Upper lobe of left lung (tissue), 6 donors: ENCODE measurements at regions not wholly inside any gene's neighbourhood (a gene's known extent, or its start where the extent isn't known, plus 50 kb on each side); places are given as distances from the start of the nearest gene placed in this dataset.

Experiments used
- ATAC-seq, 2 donors: fragments of 200-7000 bp; cut with Tn5 transposase; one replicate each; pipeline ENCODE4 v1.9.1; 2022; ENCODE audit warnings: mild to moderate bottlenecking in 2 of 2, moderate library complexity in 2 of 2; ENCODE audit not compliant: low FRiP score in 2 of 2
- DNase-seq, 2 donors: peaks; one replicate each; pipeline ENCODE4 v3.0.0-alpha.2; 2019 to 2020
- H3K27ac ChIP-seq, 4 donors: fragments of 200-600 bp; sonication (generic); one replicate each; pipeline ENCODE4 v1.5.1; 2016 to 2019
- H3K27me3 ChIP-seq, 4 donors: fragments of 200-600 bp; sonication (generic); one replicate each; pipeline ENCODE4 v1.5.1; 2017 to 2019
- H3K36me3 ChIP-seq, 4 donors: fragments of 200-600 bp; sonication (generic); one replicate each; pipeline ENCODE4 v1.5.1; 2016 to 2019
- H3K4me1 ChIP-seq, 4 donors: fragments of 200-600 bp; sonication (generic); one replicate each; pipeline ENCODE4 v1.5.1; 2018 to 2019
- H3K4me3 ChIP-seq, 4 donors: fragments of 200-600 bp; sonication (generic); one replicate each; pipeline ENCODE4 v1.5.1; 2017 to 2019; ENCODE audit warnings: mild to moderate bottlenecking in 2 of 4, moderate library complexity in 1 of 4
- H3K9me3 ChIP-seq, 4 donors: fragments of 200-600 bp; sonication (generic); one replicate each; pipeline ENCODE4 v1.5.1; 2018 to 2019
- EP300 ChIP-seq, 4 donors: sonication (generic); formaldehyde crosslinking; IDR thresholded peaks; one replicate each; pipeline ENCODE4 v1.5.1; 2017; ENCODE audit warnings: antibody characterized with exemption in 4 of 4, control low read depth in 2 of 4
- POLR2A ChIP-seq, 4 donors: fragments of 450-650 bp; IDR thresholded peaks; one replicate each; pipeline ENCODE4 v1.5.1; 2016 to 2017; ENCODE audit warnings: antibody characterized with exemption in 4 of 4, mild to moderate bottlenecking in 2 of 4
- POLR2AphosphoS5 ChIP-seq, 2 donors: sonication (generic); formaldehyde crosslinking; IDR thresholded peaks; one replicate each; pipeline ENCODE4 v1.5.1; 2017; ENCODE audit warnings: antibody characterized with exemption in 2 of 2
- WGBS, 2 donors: methylation state at CpG; one replicate each; pipeline ENCODE4 v1.1.5; 2017 to 2018; 5-methylcytosine and 5-hydroxymethylcytosine counted together
- TF ChIP-seq, protein P1 (sequence below), 6 experiments: fragments of 450-650 bp in 4 of 6; fragments of 200-600 bp in 2 of 6; sonication (generic) in 2 of 6; IDR thresholded peaks; one replicate each; pipeline ENCODE4 v1.5.1; 2016 to 2019; ENCODE audit warnings: antibody characterized with exemption in 6 of 6
- donor health status: DM: no; HTN: no; CAD: no; lungs with moderate emphysema.
- donor health status: DM: no; HTN: yes; CAD: no; lungs with severe emphysema.

DNA sequence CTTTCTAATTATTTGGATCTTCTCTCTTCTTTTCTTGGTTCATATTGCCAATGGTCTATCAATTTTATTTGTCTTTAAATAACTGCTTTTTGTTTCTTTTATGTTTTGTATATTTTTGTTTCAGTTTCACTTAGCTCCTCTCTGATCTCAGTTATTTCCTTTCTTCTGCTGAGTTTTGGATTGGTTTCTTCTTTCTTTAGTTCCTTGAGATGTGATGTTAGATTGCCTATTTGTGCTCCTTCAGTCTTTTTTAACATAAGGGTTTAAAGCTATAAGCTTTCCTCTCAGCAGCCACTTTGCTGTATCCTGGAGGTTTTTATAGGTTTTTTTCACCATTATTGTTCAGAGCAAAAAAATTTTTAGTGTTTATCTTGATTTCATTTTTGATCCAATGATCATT is 351.6 kb downstream of the KDM5D start:
- TF ChIP-seq EP300 (IDR thresholded peaks at IDR 0.05) (no peak), POLR2AphosphoS5 (IDR thresholded peaks at IDR 0.05) (no peak), POLR2A (IDR thresholded peaks at IDR 0.05) (no peak)
- TF ChIP-seq, protein P1, sequence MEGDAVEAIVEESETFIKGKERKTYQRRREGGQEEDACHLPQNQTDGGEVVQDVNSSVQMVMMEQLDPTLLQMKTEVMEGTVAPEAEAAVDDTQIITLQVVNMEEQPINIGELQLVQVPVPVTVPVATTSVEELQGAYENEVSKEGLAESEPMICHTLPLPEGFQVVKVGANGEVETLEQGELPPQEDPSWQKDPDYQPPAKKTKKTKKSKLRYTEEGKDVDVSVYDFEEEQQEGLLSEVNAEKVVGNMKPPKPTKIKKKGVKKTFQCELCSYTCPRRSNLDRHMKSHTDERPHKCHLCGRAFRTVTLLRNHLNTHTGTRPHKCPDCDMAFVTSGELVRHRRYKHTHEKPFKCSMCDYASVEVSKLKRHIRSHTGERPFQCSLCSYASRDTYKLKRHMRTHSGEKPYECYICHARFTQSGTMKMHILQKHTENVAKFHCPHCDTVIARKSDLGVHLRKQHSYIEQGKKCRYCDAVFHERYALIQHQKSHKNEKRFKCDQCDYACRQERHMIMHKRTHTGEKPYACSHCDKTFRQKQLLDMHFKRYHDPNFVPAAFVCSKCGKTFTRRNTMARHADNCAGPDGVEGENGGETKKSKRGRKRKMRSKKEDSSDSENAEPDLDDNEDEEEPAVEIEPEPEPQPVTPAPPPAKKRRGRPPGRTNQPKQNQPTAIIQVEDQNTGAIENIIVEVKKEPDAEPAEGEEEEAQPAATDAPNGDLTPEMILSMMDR (IDR thresholded peaks at IDR 0.05), result no peak
- ATAC-seq, result no peak
- no peaks in the 10 kb centered on the region for H3K27me3 ChIP-seq
- no peaks in the 10 kb centered on the region for H3K36me3 ChIP-seq
- H3K4me1 ChIP-seq, result no peaks in the 10 kb centered on the region
- H3K27ac ChIP-seq, result no peak overlapping the region
- H3K9me3 ChIP-seq, result no peaks in the 10 kb centered on the region
- DNase-seq, result no peak
- no peak overlapping the region for H3K4me3 ChIP-seq

DNA sequence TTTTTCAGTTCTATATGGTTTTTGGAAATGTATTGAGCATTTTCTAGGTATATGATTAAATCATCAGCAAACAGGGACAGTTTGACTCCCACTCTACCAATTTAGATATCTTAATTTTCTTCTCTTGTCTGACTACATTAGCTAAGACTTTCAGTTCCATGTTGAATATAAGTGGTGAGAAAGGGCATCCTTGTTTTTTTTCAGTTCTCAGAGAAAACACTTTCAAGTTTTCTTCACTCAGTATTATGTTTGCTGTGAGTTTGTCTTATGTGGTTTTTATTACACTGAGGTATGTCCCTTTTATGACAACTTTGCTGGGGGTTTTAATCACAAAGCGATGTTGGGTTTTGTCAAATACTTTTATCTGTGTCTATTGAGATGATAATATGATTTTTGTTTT is 352.6 kb downstream of the KDM5D start:
- 88% methylated on average over 1 of the region's 1 CpG; no CpG with 5 or more reads in 1 of the 2 donors for WGBS, 2 donors
- no peak overlapping the region for H3K27ac ChIP-seq
- ATAC-seq (no peak), DNase-seq (no peak)
- H3K4me3 ChIP-seq, result no peak overlapping the region
- no peaks in the 10 kb centered on the region for H3K36me3 ChIP-seq
- H3K27me3 ChIP-seq, result no peaks in the 10 kb centered on the region
- no peaks in the 10 kb centered on the region for H3K4me1 ChIP-seq
- TF ChIP-seq EP300 (IDR thresholded peaks at IDR 0.05) (no peak), POLR2A (IDR thresholded peaks at IDR 0.05) (no peak), POLR2AphosphoS5 (IDR thresholded peaks at IDR 0.05) (no peak)
- TF ChIP-seq, protein P1 (IDR thresholded peaks at IDR 0.05), result no peak
- H3K9me3 ChIP-seq, result no peaks in the 10 kb centered on the region

DNA sequence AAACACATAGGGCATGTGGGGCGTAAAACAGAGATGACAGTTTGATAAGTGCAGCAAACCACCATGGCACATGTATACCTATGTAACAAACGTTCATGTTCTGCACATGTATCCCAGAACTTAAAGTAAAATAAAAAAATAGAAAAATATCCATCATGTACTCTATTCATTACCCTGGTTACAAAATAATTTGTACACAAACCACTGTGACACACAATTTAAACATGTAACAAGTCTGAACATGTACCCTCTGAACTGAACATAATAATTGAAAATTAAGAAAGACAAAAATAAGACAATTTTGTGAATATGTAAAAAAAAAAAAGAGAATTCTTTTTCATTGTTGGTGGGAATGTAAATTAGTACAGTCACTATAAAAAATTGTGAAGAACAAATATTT is 379.2 kb downstream of the KDM5D start:
- Histone ChIP-seq H3K4me3 (no peak overlapping the region), H3K36me3 (no peaks in the 10 kb centered on the region), H3K9me3 (no peaks in the 10 kb centered on the region), H3K27ac (no peak overlapping the region), H3K27me3 (no peaks in the 10 kb centered on the region), H3K4me1 (no peaks in the 10 kb centered on the region)
- TF ChIP-seq EP300 (IDR thresholded peaks at IDR 0.05) (no peak), POLR2AphosphoS5 (IDR thresholded peaks at IDR 0.05) (no peak), POLR2A (IDR thresholded peaks at IDR 0.05) (no peak)
- TF ChIP-seq, protein P1 (IDR thresholded peaks at IDR 0.05), result no peak
- whole genome bisulfite sequencing, 2 donors, result 66% methylated on average over 2 of the region's 2 CpGs; no CpG with 5 or more reads in 1 of the 2 donors
- DNase-seq (no peak), ATAC-seq (no peak)

DNA sequence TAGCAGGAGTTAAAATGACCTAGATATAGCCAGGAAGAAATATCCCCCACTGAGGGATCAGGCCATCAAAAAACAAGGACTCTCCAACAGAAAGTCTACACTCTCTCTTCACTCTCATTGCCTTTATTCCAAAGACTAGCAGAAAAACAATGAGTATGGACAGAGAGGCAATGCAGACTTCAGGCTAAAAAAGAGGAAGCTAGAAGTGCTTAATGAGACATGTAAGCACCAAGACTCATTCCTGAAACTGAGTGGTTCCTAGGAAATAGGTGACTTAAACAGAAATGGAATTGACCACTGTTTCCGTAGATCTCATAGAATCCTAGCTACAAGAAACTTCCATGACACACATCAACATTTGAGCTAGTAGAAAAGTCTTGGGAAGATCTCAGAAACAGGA is 387.3 kb downstream of the KDM5D start:
- no peaks in the 10 kb centered on the region for H3K4me1 ChIP-seq
- H3K4me3 ChIP-seq, result no peak overlapping the region
- H3K9me3 ChIP-seq, result no peaks in the 10 kb centered on the region
- no peak overlapping the region for H3K27ac ChIP-seq
- TF ChIP-seq POLR2AphosphoS5 (IDR thresholded peaks at IDR 0.05), result no peak
- TF ChIP-seq POLR2A (IDR thresholded peaks at IDR 0.05), result no peak
- no peak for TF ChIP-seq EP300 (IDR thresholded peaks at IDR 0.05)
- TF ChIP-seq, protein P1 (IDR thresholded peaks at IDR 0.05), result no peak
- no peaks in the 10 kb centered on the region for H3K27me3 ChIP-seq
- no peak for ATAC-seq
- no peak for DNase-seq
- no CpG with 5 or more reads among the region's 1 CpG for WGBS, 2 donors
- H3K36me3 ChIP-seq, result no peaks in the 10 kb centered on the region

DNA sequence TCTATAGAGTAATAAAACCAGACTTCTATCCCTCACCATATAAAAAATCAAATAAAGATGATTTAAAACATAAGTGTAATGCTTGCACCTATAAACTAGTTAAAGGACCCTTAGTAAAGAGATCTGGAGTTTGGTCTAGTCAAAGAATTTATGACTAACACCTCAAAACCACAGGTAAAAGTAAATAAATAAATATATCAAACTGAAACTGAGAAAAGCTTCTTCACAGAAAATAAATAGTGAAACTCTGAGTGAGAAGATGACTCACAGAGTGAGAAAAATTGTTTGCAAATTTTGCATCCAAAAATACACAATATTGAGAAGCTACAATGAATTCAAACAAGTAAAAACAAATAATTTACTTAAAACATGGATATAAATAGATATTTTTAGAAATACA is 387.8 kb downstream of the KDM5D start:
- Histone ChIP-seq H3K4me3 (no peak overlapping the region), H3K4me1 (no peaks in the 10 kb centered on the region), H3K36me3 (no peaks in the 10 kb centered on the region), H3K27ac (no peak overlapping the region), H3K27me3 (no peaks in the 10 kb centered on the region), H3K9me3 (no peaks in the 10 kb centered on the region)
- ATAC-seq, result no peak
- DNase-seq, result no peak
- no peak for TF ChIP-seq POLR2AphosphoS5 (IDR thresholded peaks at IDR 0.05)
- TF ChIP-seq POLR2A (IDR thresholded peaks at IDR 0.05), result no peak
- no peak for TF ChIP-seq EP300 (IDR thresholded peaks at IDR 0.05)
- TF ChIP-seq, protein P1 (IDR thresholded peaks at IDR 0.05), result no peak
